NCI-H510A (cell line): ENCODE measurements at regions not wholly inside any gene's neighbourhood (a gene's known extent, or its start where the extent isn't known, plus 50 kb on each side); places are given as distances from the start of the nearest gene placed in this dataset.

Source experiments
- DNase-seq: peaks from one replicate; lab custom pipeline; 2025; lab: John Stamatoyannopoulos, UW

DNA sequence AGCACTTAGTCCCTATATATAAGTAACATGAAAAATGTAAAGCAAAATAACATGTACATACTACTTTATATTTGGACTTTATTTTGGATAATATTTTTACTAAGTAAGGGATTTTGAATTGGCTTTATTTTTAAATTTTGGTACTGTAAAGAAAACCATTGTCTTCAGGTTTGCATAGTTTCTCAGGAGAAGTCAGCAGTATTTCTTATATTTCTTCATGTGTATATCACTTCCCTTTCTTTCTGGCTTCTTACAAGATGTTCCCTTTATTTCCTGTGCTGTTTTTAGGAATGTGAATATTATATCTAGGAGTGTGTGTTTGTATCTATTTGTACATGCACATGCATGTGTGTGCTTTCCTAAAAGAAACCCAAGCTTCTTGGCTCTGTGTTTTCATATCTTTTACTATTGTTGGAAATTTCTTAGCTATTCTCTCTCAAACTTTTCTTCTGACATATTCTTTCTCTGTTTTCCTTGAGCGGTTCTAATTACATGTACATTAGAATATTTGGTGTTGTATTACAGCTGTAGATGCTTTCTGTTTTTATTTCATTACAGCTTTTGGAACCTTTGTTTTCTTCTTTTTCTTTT, 1549.7 kb upstream of the ACVR2A start:
- no peak for DNase-seq

DNA sequence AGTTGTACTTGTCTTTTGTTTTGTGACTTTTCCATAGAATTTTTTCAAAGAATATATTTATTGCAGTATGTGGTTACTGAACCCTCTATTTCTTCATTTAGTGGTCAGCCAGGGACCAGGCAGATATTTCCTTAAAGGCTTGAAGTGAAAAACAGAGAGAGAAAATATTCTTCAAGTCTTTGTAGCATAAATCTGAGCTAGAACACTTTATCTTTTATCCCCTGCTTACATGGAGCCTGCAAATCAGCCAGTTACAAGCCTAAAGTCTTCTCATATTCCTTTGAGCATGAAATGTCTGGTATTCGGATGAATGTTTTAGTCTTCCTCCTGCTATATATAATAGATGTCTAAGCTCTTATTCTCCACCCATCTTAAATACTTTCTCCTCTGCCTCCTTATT, 1557.5 kb upstream of the ACVR2A start:
- no peak for DNase-seq

DNA sequence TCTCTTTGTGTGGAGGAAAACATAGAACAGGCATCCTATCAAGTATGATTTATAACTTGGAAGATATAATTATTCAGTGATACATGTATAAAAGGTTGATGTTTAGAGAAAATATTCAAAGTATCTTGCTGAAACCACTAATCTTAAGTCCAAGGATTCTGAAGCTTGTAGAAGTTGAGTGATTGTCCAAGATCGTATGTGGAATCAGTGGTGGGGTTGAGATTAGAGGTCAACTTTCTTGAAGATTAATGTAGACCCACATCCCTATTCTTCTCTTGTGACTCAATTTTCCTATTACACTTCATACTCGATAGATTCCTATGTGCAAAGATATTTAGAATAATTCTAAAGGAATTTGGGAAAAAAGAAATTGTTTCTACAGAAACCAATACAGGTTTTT, 1565.9 kb upstream of the ACVR2A start:
- no peak for DNase-seq

DNA sequence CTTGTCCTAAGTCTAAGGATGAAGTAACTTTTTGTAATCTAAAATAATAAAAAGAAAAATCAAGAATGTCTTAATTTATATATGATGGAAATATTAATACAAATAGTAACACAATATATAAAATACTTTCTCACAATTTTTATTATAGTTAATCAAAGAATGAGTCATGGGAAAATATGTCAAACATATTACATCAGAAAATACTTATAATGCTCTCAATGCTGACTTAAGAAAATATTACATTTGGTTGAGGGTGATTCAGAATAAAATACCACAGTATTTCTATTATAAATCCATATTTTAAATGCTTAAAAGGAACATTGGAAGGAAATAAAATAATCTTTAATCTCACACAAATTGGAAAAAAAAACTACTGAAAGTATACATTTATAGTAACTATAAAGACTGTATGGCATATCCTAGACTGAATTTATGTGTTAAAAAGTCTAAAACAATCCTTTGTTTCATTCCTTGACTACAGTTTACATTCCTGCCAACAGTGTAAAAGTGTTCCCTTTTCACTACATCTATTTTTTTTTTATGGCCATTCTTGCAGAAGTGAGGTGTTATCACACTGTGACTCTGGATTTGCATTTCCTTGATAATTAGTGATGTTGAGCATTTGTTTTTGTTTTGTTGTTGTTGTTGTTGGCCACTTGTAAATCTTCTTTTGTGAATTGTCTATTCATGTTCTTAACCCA, 1573.5 kb upstream of the ACVR2A start:
- DNase-seq, result no peak

DNA sequence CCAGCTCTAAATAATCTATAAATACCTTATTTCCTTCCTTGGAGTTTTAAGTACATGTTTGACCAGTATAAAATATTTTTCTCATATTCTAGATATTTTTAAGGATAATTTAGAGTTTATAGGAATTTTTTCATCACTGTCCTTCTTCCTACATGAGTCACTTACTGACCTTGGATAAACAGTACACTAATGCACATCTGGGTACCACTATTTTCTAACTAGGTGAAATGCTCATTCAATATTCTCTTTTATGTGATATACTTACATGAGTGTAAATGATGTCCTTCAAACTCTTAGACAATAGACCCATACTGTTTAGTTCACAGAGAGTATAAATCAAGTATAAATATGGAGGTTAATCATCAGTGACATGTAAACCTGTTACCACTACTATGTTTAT, 1574.2 kb upstream of the ACVR2A start:
- DNase-seq, result no peak

DNA sequence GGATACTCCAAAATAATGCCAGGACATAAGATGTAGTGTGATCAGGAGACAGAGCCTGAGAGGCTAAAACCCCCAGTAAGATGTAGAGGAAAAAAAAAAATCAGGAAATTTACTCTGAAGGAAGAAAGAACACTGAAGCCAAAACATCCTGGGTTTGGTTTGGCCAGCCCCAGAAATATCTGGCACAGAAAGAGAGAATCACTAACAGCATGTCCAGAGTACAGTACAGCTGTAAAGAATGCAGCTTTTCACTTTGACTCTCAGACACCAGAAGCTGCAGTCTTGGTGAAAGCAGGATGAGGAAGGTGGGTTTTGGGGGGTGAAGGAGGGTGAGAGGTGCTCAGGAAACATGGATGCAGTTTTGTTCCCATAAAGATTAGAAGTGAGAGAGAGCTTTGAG, 1577.7 kb upstream of the ACVR2A start:
- DNase-seq, result no peak

DNA sequence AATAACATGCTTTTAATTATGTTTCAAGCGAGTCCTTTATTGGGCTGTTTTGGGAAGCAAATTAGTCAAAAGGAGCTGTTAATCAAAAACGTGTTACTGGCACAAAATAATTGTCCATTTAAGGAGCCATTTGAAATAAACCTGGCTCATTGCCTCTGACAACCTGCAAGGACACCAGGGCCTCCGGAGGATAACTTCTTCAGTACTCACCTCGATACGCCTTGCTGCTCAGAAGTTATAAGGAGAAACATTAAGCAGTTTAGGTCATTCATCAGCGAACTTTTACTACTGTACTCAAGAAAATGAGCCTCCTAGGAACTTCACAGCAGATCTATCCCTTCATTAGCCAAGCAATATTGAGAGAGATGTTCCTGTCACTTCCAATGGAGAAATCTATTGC, 1579.2 kb upstream of the ACVR2A start:
- no peak for DNase-seq

DNA sequence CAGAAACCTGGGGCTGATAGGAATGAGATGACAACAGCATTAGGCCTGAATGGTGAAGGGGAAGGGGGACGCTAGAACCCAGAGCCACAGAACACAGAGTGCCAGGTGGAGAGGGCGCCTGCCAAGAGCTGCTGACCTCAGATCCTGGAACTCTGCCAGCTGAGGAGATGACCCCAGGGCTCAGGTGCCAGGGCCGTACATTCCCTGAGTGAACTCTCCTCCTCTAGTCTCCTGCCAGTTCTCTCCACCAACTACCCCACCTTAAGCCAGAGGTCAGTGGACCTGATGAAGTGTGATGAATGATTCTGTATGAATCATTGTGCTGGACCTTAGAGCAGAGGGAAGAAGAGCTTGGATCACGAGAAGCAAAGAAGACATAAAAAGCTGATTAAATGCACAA, 1582.2 kb upstream of the ACVR2A start:
- DNase-seq, result no peak

DNA sequence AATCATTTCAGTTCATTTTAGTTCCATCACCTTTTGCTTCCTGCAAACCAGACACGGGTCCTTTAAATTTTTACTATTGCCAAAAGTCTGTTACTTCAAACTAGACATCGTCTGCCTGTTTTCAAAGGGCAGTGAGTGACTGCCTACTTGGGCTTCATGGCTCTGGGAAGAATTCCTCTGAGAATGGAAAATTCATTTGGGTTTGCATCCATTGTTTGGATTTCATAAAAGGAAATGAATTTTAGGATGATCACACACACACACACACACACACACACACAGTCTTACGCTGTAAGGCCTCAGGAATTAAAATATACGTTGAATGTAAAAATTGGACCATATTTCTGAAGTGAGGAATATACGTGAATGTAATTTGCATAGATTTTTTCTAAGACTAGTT, 1584.3 kb upstream of the ACVR2A start:
- no peak for DNase-seq

DNA sequence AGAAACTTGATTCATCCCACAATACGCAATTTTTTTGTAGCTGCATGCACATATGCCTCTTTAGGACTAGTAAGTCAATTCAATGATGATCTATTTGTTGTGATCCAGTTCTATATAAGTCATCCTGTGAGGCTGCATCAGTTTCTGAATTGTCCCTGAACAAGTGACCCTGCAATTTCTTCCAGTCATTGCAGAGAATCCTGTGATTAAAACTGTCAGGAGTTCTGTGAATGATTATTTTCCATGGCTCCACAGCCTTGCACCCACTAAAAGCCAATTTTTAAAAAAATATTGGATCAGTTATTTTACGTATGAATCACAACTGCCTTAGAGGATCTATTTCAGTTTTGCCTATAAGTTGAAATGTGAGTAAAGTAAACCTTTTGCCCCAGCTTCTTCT, 1585.0 kb upstream of the ACVR2A start:
- no peak for DNase-seq

DNA sequence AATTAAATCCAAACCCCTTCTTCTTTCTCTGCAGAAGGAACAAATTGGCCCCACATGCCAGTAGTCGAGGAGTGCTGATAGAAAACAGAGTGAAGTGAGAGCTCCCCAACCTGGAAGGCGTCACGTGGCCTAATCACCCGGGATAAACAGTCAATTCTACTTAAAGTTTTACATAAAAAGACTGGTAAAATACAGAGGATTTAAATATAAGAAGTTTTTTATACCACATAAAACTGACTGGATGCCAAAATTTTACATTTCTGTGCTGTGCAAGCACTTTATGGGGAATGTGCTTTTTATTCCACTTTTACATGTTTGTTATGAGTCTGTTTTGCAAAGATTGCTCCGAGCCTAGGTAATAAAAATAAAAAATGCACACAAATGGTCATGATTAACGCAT, 1586.8 kb upstream of the ACVR2A start:
- DNase-seq, result no peak

DNA sequence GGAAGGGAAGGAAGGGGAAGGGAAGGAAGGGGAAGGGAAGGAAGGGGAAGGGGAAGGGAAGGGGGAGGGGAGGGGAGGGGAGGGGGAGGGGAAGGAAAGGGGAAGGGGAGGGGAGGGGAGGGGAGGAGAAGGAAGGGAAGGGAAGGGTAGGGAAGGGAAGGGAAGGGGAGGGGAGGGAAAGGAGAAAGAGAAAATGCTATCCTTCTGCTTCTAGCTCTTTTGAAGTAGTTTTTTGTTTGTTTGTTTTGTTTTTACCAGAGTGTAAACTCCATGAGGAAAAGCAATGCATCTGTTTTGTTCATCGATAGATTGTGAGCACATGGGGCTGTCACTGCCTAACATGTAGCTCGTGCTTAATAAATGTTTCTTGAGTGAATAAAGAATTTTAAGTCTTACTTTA, 1592.7 kb upstream of the ACVR2A start:
- no peak for DNase-seq

DNA sequence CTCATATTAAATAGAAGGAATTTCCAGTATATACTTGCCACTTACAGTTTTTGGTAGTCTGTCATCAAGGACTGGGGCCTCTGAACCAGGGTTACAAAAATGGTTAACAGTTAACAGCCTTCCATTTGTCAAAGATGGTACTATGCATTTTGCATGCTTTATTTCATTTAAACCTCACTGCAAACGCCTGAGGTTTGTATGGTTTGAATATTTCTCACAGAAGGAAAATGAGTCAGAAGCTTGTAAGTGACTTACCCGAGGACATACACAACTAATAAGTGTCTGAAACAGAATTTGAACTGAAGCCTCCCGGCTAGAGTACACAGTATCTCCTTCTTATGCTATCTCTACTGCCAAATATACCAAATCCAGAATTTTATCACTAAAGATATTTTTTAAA, 1593.5 kb upstream of the ACVR2A start:
- no peak for DNase-seq

DNA sequence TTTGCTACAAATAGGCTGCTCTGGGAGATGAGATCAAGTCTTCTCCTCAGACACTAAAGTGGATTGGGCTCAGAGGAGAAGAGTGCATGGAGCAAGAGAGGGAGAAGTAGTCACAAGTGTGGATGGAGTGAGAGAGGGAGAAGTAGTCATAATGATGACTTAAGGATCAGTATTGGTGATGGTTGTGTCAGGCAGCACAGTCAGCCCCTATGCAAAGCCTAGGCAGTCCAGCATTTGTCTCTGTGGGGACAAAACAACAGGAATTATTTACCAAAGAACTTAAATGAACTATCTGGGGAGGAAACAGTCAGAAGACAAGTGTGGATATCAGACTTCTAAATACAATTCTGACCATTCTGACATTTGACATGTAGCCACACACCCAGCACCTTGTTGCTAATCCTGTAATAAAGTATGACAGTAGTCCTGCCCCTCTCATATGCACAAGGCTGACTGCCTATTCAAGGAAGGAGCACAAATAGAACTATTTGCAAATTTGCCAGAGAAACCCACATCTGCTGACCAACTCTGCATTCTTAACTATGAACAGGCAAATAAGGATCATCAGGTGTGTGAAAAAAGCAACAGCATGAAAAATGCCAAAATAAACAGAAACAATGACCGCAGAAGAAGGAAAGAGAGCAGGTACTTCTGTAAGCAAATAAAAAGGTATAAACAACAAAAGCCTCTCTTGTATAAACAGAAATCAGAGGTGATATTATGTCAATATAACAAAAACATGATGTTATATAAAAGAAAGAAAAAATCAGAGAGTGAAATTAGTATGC, 1597.9 kb upstream of the ACVR2A start:
- DNase-seq, result no peak

DNA sequence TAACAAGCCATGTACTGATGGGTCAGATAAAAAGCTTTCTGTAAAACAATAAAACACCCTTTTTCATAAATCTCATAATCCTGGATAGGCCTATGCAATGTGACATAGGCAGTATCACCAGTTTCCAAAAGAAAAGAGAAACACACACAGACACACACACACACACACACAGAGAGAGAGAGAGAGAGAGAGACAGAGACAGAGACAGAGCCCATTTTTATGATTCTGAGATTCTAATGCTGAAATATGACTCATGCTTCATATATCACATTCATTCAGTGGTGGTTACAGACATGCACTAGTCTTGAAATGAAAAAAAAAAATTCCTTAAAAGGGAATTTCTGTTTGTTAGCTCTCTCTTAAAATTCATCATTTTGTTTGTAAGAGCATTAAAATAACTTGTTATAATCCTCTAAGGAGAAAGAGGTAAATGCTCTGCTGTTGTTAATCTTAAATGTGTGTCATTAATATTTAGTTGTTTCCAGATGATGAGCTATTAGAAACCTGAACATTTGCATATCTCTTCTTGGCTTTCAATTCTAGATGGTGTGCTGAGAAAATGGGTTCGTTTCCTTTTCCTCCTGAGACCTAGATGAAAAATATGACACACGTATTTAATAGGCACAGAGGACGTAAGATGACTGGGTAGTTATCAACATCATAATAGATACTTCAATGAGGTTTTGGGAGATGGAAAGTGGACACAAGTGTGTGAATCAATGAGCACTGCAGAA, 1598.7 kb upstream of the ACVR2A start:
- DNase-seq, result no peak

DNA sequence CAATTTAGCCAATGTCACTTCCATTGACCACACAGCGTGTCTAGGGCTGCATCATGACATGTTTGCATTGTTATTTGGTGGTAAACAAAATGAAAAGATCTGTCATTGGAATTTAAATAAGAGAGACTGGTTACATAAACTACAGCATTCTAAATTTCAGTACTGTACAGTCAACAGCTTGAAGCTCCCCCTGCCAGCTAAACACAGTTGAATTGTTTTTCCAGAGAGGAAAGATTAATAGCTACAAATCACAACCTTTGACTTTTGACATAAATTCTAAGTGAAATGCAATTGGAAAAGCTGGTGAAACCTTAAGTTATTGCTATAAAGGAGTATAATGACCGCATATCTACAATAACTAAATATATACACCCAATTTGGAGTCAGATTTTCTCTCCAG, 1600.0 kb upstream of the ACVR2A start:
- DNase-seq, result no peak

DNA sequence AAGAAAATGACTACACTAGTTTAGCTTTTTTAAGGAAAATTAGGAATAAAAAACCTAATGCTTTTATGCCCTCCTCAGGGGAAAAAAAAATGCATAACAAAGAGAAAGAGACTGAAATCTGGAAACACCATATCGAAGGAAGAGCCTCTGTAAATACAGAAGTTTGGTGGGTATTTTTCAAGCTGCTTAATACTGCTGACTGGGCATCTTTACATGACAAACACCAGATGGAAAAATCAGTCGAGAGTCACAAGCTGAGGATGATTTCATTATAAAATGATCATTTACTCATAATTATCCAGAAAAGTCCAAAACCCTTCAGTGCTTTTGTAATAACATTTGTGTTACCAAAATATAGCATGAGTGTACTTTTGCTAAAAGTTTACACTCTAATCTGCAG, 1600.7 kb upstream of the ACVR2A start:
- no peak for DNase-seq

DNA sequence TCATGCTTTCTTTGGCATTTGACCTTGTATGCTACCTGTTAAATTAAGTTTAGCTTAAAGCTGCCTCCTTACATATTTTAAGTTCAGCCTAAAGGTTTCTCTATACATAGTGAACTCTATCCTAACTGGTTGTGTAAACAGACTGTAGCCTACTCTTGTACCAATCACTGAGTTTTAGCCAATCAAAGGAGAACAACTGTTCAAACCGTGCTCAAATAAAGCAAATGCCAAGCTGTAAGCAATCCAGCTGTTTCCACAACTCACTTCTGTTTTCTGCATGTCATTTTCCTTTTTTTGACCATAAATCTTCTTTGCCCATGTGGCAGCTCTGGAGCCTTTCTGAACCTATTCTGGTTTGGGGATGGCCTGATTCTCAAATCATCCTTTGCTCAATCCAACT, 1603.8 kb upstream of the ACVR2A start:
- no peak for DNase-seq

DNA sequence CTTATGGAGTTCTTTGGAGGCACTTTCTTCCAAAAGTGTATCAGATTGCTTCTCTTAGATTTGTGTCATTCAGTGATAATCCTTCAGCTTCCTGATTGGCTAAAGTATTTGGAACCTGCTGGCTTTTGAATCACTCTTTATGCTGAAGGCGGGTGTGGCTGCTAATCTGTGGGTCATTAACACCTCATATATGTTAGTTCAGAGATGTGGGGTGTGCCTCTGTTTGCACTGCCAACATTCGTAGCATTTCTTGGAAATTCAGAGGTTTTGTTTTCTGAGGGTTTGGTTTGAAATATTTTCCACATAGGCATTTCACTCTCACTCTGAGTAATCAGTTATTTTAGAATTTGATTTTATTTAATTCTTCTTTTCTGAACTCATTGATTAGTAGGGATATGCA, 1604.4 kb upstream of the ACVR2A start:
- no peak for DNase-seq

DNA sequence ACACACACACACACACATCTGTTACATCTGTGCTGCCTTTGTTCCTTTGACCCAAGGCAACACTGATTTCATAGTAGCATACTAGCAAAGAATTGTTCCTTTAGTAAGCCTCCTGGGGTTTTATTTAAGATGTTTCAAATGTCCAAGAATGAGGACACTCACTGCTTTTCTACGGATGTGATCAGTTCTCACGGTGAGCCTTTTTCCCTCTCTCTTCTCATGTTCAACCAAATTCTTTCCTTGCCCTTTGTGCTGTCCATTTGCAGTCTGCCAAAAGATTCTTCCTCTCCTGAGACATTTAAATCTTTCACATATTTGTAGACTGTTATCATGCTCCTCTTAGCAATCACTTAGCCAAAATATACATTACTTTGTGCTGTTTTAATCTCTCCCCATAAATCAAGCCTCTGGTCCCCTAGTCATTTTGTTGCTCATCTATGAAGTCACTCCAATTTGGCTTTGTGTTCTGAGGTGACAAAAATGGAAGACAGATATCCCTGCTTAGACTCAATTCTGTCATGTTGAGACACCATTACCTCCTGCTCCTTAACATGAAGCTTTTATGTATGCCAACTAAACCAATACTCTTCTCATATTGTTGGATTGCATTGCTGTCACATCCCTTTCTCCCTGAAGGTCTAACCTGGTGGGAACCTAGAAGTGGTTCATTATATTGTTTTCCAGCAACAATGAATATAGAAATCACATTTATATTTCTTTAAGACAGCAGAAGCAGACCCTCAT, 1605.3 kb upstream of the ACVR2A start:
- DNase-seq, result no peak

DNA sequence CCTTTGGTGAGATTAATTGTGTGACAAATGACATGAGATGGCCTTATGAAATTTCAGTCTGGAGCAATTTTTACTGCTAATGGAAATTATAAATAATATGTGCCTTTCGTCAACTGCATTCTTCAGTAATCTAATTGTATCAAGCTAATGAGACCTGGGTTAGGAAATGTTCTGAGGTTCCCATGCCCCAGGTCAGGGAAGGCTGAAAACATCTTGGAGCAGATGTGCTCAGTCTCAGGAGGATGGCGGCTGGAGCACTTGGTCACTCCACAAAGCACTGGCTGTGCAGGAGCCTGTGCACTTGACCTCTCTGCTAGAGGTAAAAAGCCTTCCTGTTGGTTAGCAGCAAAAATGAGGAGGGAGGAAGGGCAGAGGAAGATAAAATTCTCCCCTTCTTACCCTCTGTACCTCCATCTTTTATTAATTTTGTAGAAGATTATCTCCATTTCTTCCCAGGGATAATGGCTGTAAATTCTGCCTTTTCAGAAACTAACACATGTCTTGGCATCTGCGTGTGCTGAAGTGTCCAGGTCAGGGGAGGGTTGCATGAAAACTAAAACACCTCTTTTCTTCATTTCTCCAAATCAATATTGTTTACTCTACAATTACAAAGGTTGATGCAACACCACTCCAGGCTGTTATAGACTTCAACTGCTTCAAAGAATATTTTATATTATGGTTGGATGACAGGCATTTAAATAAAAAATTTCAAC, 1606.4 kb upstream of the ACVR2A start:
- no peak for DNase-seq
